K562 (cell line): ENCODE measurements at regions not wholly inside any gene's neighbourhood (a gene's known extent, or its start where the extent isn't known, plus 50 kb on each side); places are given as distances from the start of the nearest gene placed in this dataset.
A peak's percentile ranks its signal among the peaks of the same experiment; 100 is the strongest.

Experiments
- CAMTA2 ChIP-seq: fragments of 250-450 bp; sonication (Bioruptor Pico); conservative IDR thresholded peaks from 2 replicates; pipeline ENCODE4 v1.5.1; 2022
- DMBX1 ChIP-seq: fragments of 250-450 bp; sonication (Bioruptor Pico); IDR thresholded peaks from 2 replicates; pipeline ENCODE4 v1.8.0; 2022; ENCODE audit warnings: inconsistent platforms, mild to moderate bottlenecking, moderate library complexity, borderline replicate concordance
- JUNB ChIP-seq: fragments of 450-650 bp; formaldehyde crosslinking; conservative IDR thresholded peaks from 2 replicates; pipeline ENCODE4 v1.4.0; 2020; ENCODE audit warnings: mild to moderate bottlenecking
- MEIS2 ChIP-seq: fragments of 450-650 bp; IDR thresholded peaks from 2 replicates; pipeline ENCODE4 v1.6.1; 2014; ENCODE audit warnings: mild to moderate bottlenecking; ENCODE audit not compliant: partially characterized antibody
- NR0B1 ChIP-seq: fragments of 450-650 bp; IDR thresholded peaks from one replicate; pipeline ENCODE4 v1.6.1; 2018; ENCODE audit warnings: mild to moderate bottlenecking, moderate library complexity; ENCODE audit not compliant: partially characterized antibody
- NR2C2 ChIP-seq, 2 experiments: fragments of 200-800 bp in 1 of 2; sonication (Bioruptor generic) in 1 of 2; sonication (generic) in 1 of 2; formaldehyde crosslinking in 1 of 2; IDR thresholded peaks; 2 replicates each; pipeline versions ENCODE4 v1.6.1 to v1.8.0; 2016 to 2022; ENCODE audit warnings: mild to moderate bottlenecking in 1 of 2, missing compliant biosample characterization in 1 of 2, missing genetic modification characterization in 1 of 2, missing genetic modification reagents in 1 of 2
- RBM25 ChIP-seq: fragments of 200-400 bp; formaldehyde crosslinking; IDR thresholded peaks from 2 replicates; pipeline ENCODE4 v1.6.1; 2018; ENCODE audit warnings: low read length, low read depth, moderate library complexity; ENCODE audit not compliant: severe bottlenecking
- RFX7 ChIP-seq: fragments of 250-450 bp; sonication (Bioruptor Pico); IDR thresholded peaks from 2 replicates; pipeline ENCODE4 v1.5.1; 2021; ENCODE audit warnings: mild to moderate bottlenecking
- RNF2 ChIP-seq: sonication (generic); IDR thresholded peaks from 2 replicates; pipeline ENCODE4 v1.6.1; 2016
- SMARCB1 ChIP-seq: IDR thresholded peaks from 2 replicates; pipeline ENCODE4 v1.6.1; 2011; ENCODE audit warnings: improper control_type of control experiment, low read depth; ENCODE audit not compliant: insufficient read length
- SMARCC2 ChIP-seq: fragments of 450-650 bp; IDR thresholded peaks from 2 replicates; pipeline ENCODE4 v1.6.1; 2017; ENCODE audit warnings: antibody characterized with exemption, moderate library complexity, mild to moderate bottlenecking, low read depth
- ZBTB26 ChIP-seq: fragments of 450-650 bp; formaldehyde crosslinking; IDR thresholded peaks from 2 replicates; pipeline ENCODE4 v1.4.0; 2022; ENCODE audit warnings: missing genetic modification characterization
- ZBTB5 ChIP-seq: fragments of 450-650 bp; IDR thresholded peaks from 2 replicates; pipeline ENCODE4 v1.6.1; 2017; ENCODE audit warnings: antibody characterized with exemption
- ZNF174 ChIP-seq: fragments of 250-450 bp; sonication (Bioruptor Pico); IDR thresholded peaks from 2 replicates; pipeline ENCODE4 v1.4.0; 2020; ENCODE audit warnings: mild to moderate bottlenecking
- ZNF212 ChIP-seq: fragments of 450-650 bp; formaldehyde crosslinking; IDR thresholded peaks from 2 replicates; pipeline ENCODE4 v1.4.0; 2020; ENCODE audit warnings: mild to moderate bottlenecking
- ZNF589 ChIP-seq: fragments of 200-800 bp; sonication (Bioruptor generic); IDR thresholded peaks from 2 replicates; pipeline ENCODE4 v1.6.1; 2016; ENCODE audit warnings: low read depth, missing genetic modification characterization, missing compliant biosample characterization
- ZNF766 ChIP-seq: fragments of 200-800 bp; sonication (Bioruptor generic); conservative IDR thresholded peaks from 2 replicates; pipeline ENCODE4 v1.6.1; 2016; ENCODE audit warnings: missing genetic modification characterization, missing compliant biosample characterization
- TF ChIP-seq, protein P1 (sequence below), 2 experiments: fragments of 450-650 bp; IDR thresholded peaks; 2 replicates each; pipeline ENCODE4 v1.6.1; 2018; ENCODE audit warnings: mild to moderate bottlenecking in 2 of 2, low read depth in 1 of 2; ENCODE audit not compliant: partially characterized antibody in 2 of 2
- TF ChIP-seq, protein P2 (sequence below): fragments of 250-450 bp; sonication (Bioruptor Pico); IDR thresholded peaks from 2 replicates; pipeline ENCODE4 v1.5.0; 2020; ENCODE audit warnings: mild to moderate bottlenecking

- TF ChIP-seq, protein P1, sequence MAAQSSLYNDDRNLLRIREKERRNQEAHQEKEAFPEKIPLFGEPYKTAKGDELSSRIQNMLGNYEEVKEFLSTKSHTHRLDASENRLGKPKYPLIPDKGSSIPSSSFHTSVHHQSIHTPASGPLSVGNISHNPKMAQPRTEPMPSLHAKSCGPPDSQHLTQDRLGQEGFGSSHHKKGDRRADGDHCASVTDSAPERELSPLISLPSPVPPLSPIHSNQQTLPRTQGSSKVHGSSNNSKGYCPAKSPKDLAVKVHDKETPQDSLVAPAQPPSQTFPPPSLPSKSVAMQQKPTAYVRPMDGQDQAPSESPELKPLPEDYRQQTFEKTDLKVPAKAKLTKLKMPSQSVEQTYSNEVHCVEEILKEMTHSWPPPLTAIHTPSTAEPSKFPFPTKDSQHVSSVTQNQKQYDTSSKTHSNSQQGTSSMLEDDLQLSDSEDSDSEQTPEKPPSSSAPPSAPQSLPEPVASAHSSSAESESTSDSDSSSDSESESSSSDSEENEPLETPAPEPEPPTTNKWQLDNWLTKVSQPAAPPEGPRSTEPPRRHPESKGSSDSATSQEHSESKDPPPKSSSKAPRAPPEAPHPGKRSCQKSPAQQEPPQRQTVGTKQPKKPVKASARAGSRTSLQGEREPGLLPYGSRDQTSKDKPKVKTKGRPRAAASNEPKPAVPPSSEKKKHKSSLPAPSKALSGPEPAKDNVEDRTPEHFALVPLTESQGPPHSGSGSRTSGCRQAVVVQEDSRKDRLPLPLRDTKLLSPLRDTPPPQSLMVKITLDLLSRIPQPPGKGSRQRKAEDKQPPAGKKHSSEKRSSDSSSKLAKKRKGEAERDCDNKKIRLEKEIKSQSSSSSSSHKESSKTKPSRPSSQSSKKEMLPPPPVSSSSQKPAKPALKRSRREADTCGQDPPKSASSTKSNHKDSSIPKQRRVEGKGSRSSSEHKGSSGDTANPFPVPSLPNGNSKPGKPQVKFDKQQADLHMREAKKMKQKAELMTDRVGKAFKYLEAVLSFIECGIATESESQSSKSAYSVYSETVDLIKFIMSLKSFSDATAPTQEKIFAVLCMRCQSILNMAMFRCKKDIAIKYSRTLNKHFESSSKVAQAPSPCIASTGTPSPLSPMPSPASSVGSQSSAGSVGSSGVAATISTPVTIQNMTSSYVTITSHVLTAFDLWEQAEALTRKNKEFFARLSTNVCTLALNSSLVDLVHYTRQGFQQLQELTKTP (IDR thresholded peaks at IDR 0.05; ENCODE audit: low read depth in 1 of 2, partially characterized antibody in 2 of 2), result no peak
- peak; percentile 49 for TF ChIP-seq RNF2
- no peak for TF ChIP-seq NR2C2 (CRISPR knock-in tag; IDR thresholded peaks at IDR 0.05)
- TF ChIP-seq NR2C2 (tag; IDR thresholded peaks at IDR 0.05), result no peak
- TF ChIP-seq ZBTB5, result no peak
- 0 out of 2 replicates have a peak, but pooled peaks have one; percentile 23 for TF ChIP-seq ZNF766 (CRISPR knock-in tag)
- TF ChIP-seq ZNF589 (CRISPR knock-in tag), result no peak
- no peak for TF ChIP-seq SMARCB1
- no peak for TF ChIP-seq NR0B1
- TF ChIP-seq, protein P2, sequence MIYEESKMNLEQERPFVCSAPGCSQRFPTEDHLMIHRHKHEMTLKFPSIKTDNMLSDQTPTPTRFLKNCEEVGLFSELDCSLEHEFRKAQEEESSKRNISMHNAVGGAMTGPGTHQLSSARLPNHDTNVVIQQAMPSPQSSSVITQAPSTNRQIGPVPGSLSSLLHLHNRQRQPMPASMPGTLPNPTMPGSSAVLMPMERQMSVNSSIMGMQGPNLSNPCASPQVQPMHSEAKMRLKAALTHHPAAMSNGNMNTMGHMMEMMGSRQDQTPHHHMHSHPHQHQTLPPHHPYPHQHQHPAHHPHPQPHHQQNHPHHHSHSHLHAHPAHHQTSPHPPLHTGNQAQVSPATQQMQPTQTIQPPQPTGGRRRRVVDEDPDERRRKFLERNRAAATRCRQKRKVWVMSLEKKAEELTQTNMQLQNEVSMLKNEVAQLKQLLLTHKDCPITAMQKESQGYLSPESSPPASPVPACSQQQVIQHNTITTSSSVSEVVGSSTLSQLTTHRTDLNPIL, result no peak
- no peak for TF ChIP-seq RBM25
- TF ChIP-seq CAMTA2 (CRISPR knock-in tag), result no peak
- peak; percentile 51; the same call in 1 of the 2 replicates for TF ChIP-seq DMBX1 (CRISPR knock-in tag)
- TF ChIP-seq ZBTB26 (CRISPR knock-in tag), result no peak
- TF ChIP-seq MEIS2, result peak; percentile 56
- no peak for TF ChIP-seq JUNB (CRISPR knock-in tag)
- no peak for TF ChIP-seq ZNF212 (CRISPR knock-in tag)
- no peak for TF ChIP-seq SMARCC2
- no peak for TF ChIP-seq ZNF174 (CRISPR knock-in tag)
- TF ChIP-seq RFX7 (CRISPR knock-in tag), result no peak
Measured at GRCh38 chr3:72595376-72595775, 252.9 kb downstream of the SHQ1 start (continued).
